Stomach (tissue), 4 donors: ENCODE measurements at regions not wholly inside any gene's neighbourhood (a gene's known extent, or its start where the extent isn't known, plus 50 kb on each side); places are given as distances from the start of the nearest gene placed in this dataset.

ENCODE experiments used
- CTCF ChIP-seq, 7 experiments: fragments of 450-650 bp in 4 of 7; fragments of 200-600 bp in 3 of 7; sonication (generic) in 3 of 7; IDR thresholded peaks; one replicate each; pipeline ENCODE4 v1.5.1; 2016 to 2019; ENCODE audit warnings: antibody characterized with exemption in 7 of 7, control low read depth in 2 of 7, mild to moderate bottlenecking in 1 of 7
- EP300 ChIP-seq: sonication (generic); formaldehyde crosslinking; IDR thresholded peaks from one replicate; pipeline ENCODE4 v1.6.1; 2017; ENCODE audit warnings: antibody characterized with exemption
- POLR2A ChIP-seq, 4 donors: fragments of 450-650 bp; IDR thresholded peaks; one replicate each; pipeline ENCODE4 v1.6.1; 2016; ENCODE audit warnings: antibody characterized with exemption in 4 of 4, control low read depth in 2 of 4, mild to moderate bottlenecking in 1 of 4, moderate library complexity in 1 of 4
- POLR2AphosphoS5 ChIP-seq, 3 donors: sonication (generic); formaldehyde crosslinking; IDR thresholded peaks; one replicate each; pipeline ENCODE4 v1.6.1; 2016; ENCODE audit warnings: antibody characterized with exemption in 3 of 3

GRCh38 chr14:58823312-58823711 is 185.6 kb downstream of the DACT1 start:
- no peak for TF ChIP-seq POLR2A (IDR thresholded peaks at IDR 0.05)
- no peak for TF ChIP-seq CTCF (IDR thresholded peaks at IDR 0.05)
- no peak for TF ChIP-seq EP300
- TF ChIP-seq POLR2AphosphoS5 (IDR thresholded peaks at IDR 0.05): no peak
